ENCODE measurements at regions not wholly inside any gene's neighbourhood (a gene's known extent, or its start where the extent isn't known, plus 50 kb on each side); places are given as distances from the start of the nearest gene placed in this dataset.

DNA sequence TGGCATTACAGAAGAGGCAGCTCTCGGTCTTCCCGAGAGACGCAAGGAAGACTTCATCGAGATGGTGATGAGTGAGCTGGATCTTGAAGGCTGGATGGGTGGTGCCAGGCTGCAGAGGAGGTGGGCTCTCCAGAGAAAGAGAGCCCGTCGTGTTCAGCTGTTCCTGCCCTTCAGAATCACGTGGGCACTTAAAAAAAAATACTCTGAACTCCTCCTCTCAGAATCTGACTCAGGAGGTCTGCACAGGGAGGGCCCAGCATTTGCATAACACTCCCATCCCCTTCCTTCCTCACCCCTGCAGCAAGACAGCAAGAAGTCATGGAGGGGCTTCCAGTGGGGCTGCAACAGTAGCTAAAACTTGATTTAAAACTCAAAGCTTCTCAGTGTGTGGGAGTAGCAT is 203.0 kb downstream of the ATPSCKMT start:
- no peaks in the 10 kb centered on the region for H3K36me3 ChIP-seq (ENCODE audit: control insufficient read depth in 2 of 2, insufficient read depth in 1 of 2, low read length in 2 of 2)
- ChIA-PET POLR2A (no interaction called here), CTCF (interaction anchor here (0.5 kb wide), 1 partner anchor 17 kb away, joined by 3 read pairs; no protein-coding TSS in a partner anchor)
- H3K9me3 ChIP-seq (ENCODE audit: control insufficient read depth, insufficient read depth, low read depth, low read length): no peaks in the 10 kb centered on the region; the same call in none of the 2 replicates
- no peak overlapping the region for H3K4me3 ChIP-seq (ENCODE audit: low read depth, low read length)
- no peak for TF ChIP-seq ZNF202 (tag by site-specific recombination; IDR thresholded peaks at IDR 0.05; ENCODE audit: borderline replicate concordance)
- TF ChIP-seq ZNF404 (tag by site-specific recombination; IDR thresholded peaks at IDR 0.05): no peak
- no peak for TF ChIP-seq ZNF324 (tag by site-specific recombination; IDR thresholded peaks at IDR 0.05)
- no peak for TF ChIP-seq ZSCAN16 (tag by site-specific recombination; IDR thresholded peaks at IDR 0.05)
- no peak for TF ChIP-seq GFI1B (tag by site-specific recombination; IDR thresholded peaks at IDR 0.05)
- no peak for TF ChIP-seq ZFP69B (tag by site-specific recombination; IDR thresholded peaks at IDR 0.05)
- no peak for TF ChIP-seq ZNF19 (tag by site-specific recombination; IDR thresholded peaks at IDR 0.05; ENCODE audit: low read depth)
- TF ChIP-seq SETDB1 (IDR thresholded peaks at IDR 0.05; ENCODE audit: insufficient read length, low read length): no peak
- no peak for TF ChIP-seq ZNF140 (tag by site-specific recombination; IDR thresholded peaks at IDR 0.05)
- no peak for TF ChIP-seq ZNF518A (tag by site-specific recombination; conservative IDR thresholded peaks at IDR 0.05; ENCODE audit: low read depth)
- no peak for TF ChIP-seq ZNF16 (tag by site-specific recombination; IDR thresholded peaks at IDR 0.05; ENCODE audit: low read depth)
- H3K4me1 ChIP-seq (ENCODE audit: control insufficient read depth, insufficient read depth, low read length): no peaks in the 10 kb centered on the region
- H3K27ac ChIP-seq (ENCODE audit: extremely low read depth, low read depth, low read length): no peak overlapping the region

DNA sequence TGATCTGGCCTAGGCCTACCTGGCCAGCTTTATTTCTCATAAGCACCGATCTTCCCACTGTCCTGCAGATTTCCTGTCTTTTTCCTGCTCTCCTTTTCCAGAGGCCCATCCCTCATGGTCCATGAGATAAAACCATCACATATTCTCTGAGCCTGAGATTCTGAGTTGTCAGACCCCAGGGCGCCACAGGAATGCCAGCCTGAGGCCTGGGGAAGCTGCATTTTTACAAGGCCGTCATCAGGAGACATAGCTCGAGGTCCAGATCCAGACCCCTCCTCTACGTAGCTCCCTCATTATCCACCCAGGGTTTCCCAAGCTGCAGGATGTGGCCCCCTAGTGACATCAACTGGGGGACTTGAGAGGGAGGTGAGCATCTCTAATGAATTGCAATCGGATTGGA is 204.3 kb downstream of the ATPSCKMT start:
- ChIA-PET CTCF (interaction anchor here (0.5 to 0.6 kb wide), 2 partner anchors 156 to 699 kb away, joined by 3 read pairs; no protein-coding TSS in a partner anchor), POLR2A (no interaction called here)
- Histone ChIP-seq H3K27ac (ENCODE audit: extremely low read depth, low read depth, low read length) (no peak overlapping the region), H3K4me1 (ENCODE audit: control insufficient read depth, insufficient read depth, low read length) (no peaks in the 10 kb centered on the region), H3K36me3 (ENCODE audit: control insufficient read depth in 2 of 2, insufficient read depth in 1 of 2, low read length in 2 of 2) (no peaks in the 10 kb centered on the region), H3K4me3 (ENCODE audit: low read depth, low read length) (no peak overlapping the region), H3K9me3 (ENCODE audit: control insufficient read depth, insufficient read depth, low read depth, low read length) (no peaks in the 10 kb centered on the region; the same call in 1 of the 2 replicates)
- TF ChIP-seq ZNF510 (tag by site-specific recombination; IDR thresholded peaks at IDR 0.05; ENCODE audit: insufficient replicate concordance) (no peak), ZNF292 (tag by site-specific recombination; IDR thresholded peaks at IDR 0.05; ENCODE audit: borderline replicate concordance, low read depth) (no peak), BCL11A (tag by site-specific recombination; IDR thresholded peaks at IDR 0.05; ENCODE audit: low read depth) (no peak), YY1 (tag by site-specific recombination; IDR thresholded peaks at IDR 0.05) (no peak), FEZF1 (tag by site-specific recombination; IDR thresholded peaks at IDR 0.05) (no peak), ZNF114 (tag by site-specific recombination; IDR thresholded peaks at IDR 0.05) (no peak), ZNF37A (tag by site-specific recombination; IDR thresholded peaks at IDR 0.05) (no peak)

GRCh38 chr5:10036136-10036815 is 213.4 kb downstream of the ATPSCKMT start:
- Histone ChIP-seq H3K27ac (ENCODE audit: extremely low read depth, low read depth, low read length) (no peak overlapping the region), H3K36me3 (ENCODE audit: control insufficient read depth in 2 of 2, insufficient read depth in 1 of 2, low read length in 2 of 2) (no peaks in the 10 kb centered on the region), H3K9me3 (ENCODE audit: control insufficient read depth, insufficient read depth, low read depth, low read length) (no peaks in the 10 kb centered on the region), H3K4me1 (ENCODE audit: control insufficient read depth, insufficient read depth, low read length) (no peaks in the 10 kb centered on the region), H3K4me3 (ENCODE audit: low read depth, low read length) (no peak overlapping the region)
- TF ChIP-seq KLF7 (tag by site-specific recombination; IDR thresholded peaks at IDR 0.05; ENCODE audit: borderline replicate concordance) (no peak), ZNF292 (tag by site-specific recombination; IDR thresholded peaks at IDR 0.05; ENCODE audit: borderline replicate concordance, low read depth) (no peak), ZNF843 (tag by site-specific recombination; IDR thresholded peaks at IDR 0.05) (no peak), SCRT1 (tag by site-specific recombination; IDR thresholded peaks at IDR 0.05; ENCODE audit: borderline replicate concordance) (no peak), ZNF132 (tag by site-specific recombination; IDR thresholded peaks at IDR 0.05; ENCODE audit: borderline replicate concordance) (no peak), ZNF768 (tag by site-specific recombination; IDR thresholded peaks at IDR 0.05) (no peak), ZNF561 (tag by site-specific recombination; IDR thresholded peaks at IDR 0.05; ENCODE audit: borderline replicate concordance) (no peak), ZBTB8A (tag by site-specific recombination; IDR thresholded peaks at IDR 0.05) (no peak), ZNF610 (tag by site-specific recombination; IDR thresholded peaks at IDR 0.05; ENCODE audit: borderline replicate concordance) (no peak), ZNF670 (tag by site-specific recombination; IDR thresholded peaks at IDR 0.05; ENCODE audit: low read depth) (no peak)
- TF ChIP-seq, protein P1, sequence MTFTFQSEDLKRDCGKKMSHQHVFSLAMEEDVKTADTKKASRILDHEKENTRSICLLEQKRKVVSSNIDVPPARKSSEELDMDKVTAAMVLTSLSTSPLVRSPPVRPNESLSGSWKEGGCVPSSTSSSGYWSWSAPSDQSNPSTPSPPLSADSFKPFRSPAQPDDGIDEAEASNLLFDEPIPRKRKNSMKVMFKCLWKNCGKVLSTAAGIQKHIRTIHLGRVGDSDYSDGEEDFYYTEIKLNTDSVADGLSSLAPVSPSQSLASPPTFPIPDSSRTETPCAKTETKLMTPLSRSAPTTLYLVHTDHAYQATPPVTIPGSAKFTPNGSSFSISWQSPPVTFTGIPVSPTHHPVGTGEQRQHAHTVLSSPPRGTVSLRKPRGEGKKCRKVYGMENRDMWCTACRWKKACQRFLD (tag by site-specific recombination; IDR thresholded peaks at IDR 0.05): no peak
- CTCF ChIA-PET: interaction anchor here (0.6 kb wide), 1 partner anchor 36 kb away, joined by 3 read pairs; no protein-coding TSS in a partner anchor
- POLR2A ChIA-PET: no interaction called here

Measured in HEK293 (cell line).